ENCODE measurements at regions not wholly inside any gene's neighbourhood (a gene's known extent, or its start where the extent isn't known, plus 50 kb on each side); places are given as distances from the start of the nearest gene placed in this dataset.

DNA sequence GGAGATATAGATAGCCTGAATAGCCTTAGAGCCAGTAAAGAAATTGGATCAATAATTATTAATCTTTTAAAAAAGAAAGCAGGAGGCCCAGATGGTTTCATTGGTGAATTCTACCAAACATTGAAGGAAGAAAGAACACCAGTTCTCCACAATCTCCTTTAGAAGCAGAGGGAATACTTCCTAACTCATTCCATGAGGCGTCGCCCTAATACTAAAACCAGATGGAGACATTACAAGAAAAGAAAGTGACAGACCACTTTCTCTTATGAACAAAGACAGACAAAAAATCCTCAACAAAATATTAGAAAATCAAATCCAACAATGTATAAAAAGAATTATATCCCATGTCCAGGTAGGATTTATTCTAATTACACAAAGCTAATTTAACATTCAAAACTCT lies 362.6 kb downstream of the BCAT1 start:
- Mint-ChIP-seq H3K4me3 (no peak overlapping the region), H3K27me3 (ENCODE audit: low read depth in 2 of 2) (peaks cover 0 to 5% of the 10 kb centered on the region in 2 donors), H3K4me1 (no peaks in the 10 kb centered on the region), H3K9me3 (no peaks in the 10 kb centered on the region), H3K36me3 (no peaks in the 10 kb centered on the region), H3K27ac (no peak overlapping the region)
- 100% methylated on average over 2 of the region's 2 CpGs for WGBS (ENCODE audit: insufficient coverage)
- Histone ChIP-seq H3K27me3 (ENCODE audit: control insufficient read depth, insufficient read depth, low read length) (no peaks in the 10 kb centered on the region), H3K36me3 (ENCODE audit: control insufficient read depth, insufficient read depth, low read length) (no peaks in the 10 kb centered on the region), H3K4me3 (ENCODE audit: low read length) (no peak overlapping the region), H3K4me1 (ENCODE audit: control insufficient read depth, insufficient read depth, low read length) (no peaks in the 10 kb centered on the region), H3K27ac (ENCODE audit: low read length) (no peak overlapping the region), H3K9me3 (ENCODE audit: control insufficient read depth, insufficient read depth, low read length) (no peaks in the 10 kb centered on the region)
- DNase-seq (no peak), ATAC-seq (no peak)
- intact Hi-C loops (cut with micrococcal nuclease): no loop called here
- TF ChIP-seq, protein P1, sequence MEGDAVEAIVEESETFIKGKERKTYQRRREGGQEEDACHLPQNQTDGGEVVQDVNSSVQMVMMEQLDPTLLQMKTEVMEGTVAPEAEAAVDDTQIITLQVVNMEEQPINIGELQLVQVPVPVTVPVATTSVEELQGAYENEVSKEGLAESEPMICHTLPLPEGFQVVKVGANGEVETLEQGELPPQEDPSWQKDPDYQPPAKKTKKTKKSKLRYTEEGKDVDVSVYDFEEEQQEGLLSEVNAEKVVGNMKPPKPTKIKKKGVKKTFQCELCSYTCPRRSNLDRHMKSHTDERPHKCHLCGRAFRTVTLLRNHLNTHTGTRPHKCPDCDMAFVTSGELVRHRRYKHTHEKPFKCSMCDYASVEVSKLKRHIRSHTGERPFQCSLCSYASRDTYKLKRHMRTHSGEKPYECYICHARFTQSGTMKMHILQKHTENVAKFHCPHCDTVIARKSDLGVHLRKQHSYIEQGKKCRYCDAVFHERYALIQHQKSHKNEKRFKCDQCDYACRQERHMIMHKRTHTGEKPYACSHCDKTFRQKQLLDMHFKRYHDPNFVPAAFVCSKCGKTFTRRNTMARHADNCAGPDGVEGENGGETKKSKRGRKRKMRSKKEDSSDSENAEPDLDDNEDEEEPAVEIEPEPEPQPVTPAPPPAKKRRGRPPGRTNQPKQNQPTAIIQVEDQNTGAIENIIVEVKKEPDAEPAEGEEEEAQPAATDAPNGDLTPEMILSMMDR (IDR thresholded peaks at IDR 0.05): no peak

DNA sequence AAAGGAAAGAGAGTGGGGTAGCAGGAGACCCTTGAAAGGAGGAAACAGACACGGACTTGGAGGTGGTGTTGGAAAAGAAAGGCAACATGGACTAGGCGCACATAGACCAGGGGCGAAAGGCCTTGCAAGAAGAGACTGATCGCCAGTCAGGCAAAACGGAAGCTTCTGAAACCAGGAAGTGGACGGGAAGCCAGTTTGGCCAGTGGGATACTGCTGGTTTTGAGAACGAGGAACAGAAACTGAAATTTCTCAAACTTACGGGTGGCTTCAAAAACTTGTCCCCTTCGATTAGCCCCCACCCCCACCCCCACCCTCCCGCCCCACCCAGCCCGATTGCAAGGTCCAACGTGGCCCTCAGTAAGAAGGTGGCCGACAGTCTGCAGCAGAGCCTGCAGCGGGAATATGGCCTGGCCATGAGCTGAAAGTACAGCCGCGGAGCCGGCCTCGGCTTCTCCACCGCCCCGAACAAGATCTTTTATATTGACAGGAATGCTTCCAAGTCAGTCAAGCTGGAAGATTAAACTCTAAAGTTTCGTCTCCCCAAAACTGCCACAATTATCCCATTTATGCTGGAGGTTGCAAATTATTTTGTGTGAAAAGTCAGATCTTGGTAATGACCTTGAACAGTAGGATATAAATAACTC lies 364.7 kb downstream of the BCAT1 start:
- Mint-ChIP-seq H3K9me3 (peaks cover 5% of the 10 kb centered on the region in 2 donors), H3K27me3 (ENCODE audit: low read depth in 2 of 2) (peaks cover 5 to 6% of the 10 kb centered on the region in 2 donors), H3K4me3 (no peak overlapping the region), H3K36me3 (peaks cover 3% of the 10 kb centered on the region), H3K27ac (no peak overlapping the region), H3K4me1 (no peaks in the 10 kb centered on the region)
- H3K4me1 ChIP-seq (ENCODE audit: control insufficient read depth, insufficient read depth, low read length): no peaks in the 10 kb centered on the region
- H3K27me3 ChIP-seq (ENCODE audit: control insufficient read depth, insufficient read depth, low read length): no peaks in the 10 kb centered on the region
- 86% methylated on average over 18 of the region's 21 CpGs for WGBS (ENCODE audit: insufficient coverage)
- TF ChIP-seq, protein P1 (IDR thresholded peaks at IDR 0.05): no peak
- H3K4me3 ChIP-seq (ENCODE audit: low read length): no peak overlapping the region
- no peaks in the 10 kb centered on the region for H3K9me3 ChIP-seq (ENCODE audit: control insufficient read depth, insufficient read depth, low read length)
- intact Hi-C loops (cut with micrococcal nuclease): no loop called here
- H3K36me3 ChIP-seq (ENCODE audit: control insufficient read depth, insufficient read depth, low read length): no peaks in the 10 kb centered on the region
- ATAC-seq (no peak), DNase-seq (no peak)
- no peak overlapping the region for H3K27ac ChIP-seq (ENCODE audit: low read length)

DNA sequence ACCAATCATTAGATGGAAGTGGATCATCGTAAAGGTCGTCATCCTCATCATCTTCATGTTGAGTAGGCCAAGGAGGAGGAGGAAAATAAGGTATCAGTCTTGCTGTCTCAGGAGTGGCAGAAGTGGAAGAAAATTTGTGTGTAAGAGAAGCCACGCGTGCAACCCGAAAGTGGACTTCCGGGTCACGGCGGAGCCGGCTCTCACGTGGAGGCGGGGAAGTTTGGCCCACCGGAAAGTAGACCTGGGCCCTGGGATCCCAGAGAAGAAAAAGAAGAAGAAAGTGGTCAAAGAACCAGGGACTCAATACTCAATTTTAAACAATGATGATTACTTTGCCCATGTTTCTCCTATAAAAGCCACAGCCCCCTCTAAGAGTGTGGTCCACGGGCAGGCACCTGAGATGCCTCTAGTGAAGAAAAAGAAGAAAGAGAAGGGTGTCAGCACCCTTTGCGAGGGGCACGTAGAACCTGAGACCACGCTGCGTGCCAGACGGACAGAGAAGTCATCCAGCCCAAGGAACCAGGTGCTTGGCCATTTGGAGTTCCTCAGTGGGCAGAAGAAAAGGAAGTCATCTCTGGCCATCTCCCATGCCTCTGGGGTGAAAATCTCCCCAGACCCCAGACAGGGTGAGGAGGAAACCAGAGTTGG lies 365.8 kb downstream of the BCAT1 start:
- Histone ChIP-seq H3K36me3 (ENCODE audit: control insufficient read depth, insufficient read depth, low read length) (no peaks in the 10 kb centered on the region), H3K4me1 (ENCODE audit: control insufficient read depth, insufficient read depth, low read length) (no peaks in the 10 kb centered on the region), H3K9me3 (ENCODE audit: control insufficient read depth, insufficient read depth, low read length) (no peaks in the 10 kb centered on the region), H3K27me3 (ENCODE audit: control insufficient read depth, insufficient read depth, low read length) (no peaks in the 10 kb centered on the region), H3K4me3 (ENCODE audit: low read length) (no peak overlapping the region), H3K27ac (ENCODE audit: low read length) (no peak overlapping the region)
- Mint-ChIP-seq H3K27me3 (ENCODE audit: low read depth in 2 of 2) (peaks cover 5 to 6% of the 10 kb centered on the region in 2 donors), H3K36me3 (peaks cover 7% of the 10 kb centered on the region), H3K9me3 (peaks cover 5% of the 10 kb centered on the region in 2 donors), H3K4me3 (no peak overlapping the region), H3K4me1 (no peaks in the 10 kb centered on the region), H3K27ac (no peak overlapping the region)
- TF ChIP-seq, protein P1 (IDR thresholded peaks at IDR 0.05): no peak
- no peak for ATAC-seq
- 98% methylated on average over 18 of the region's 18 CpGs for WGBS (ENCODE audit: insufficient coverage)
- intact Hi-C loops (cut with micrococcal nuclease): no loop called here
- no peak for DNase-seq
